ENCODE measurements at regions not wholly inside any gene's neighbourhood (a gene's known extent, or its start where the extent isn't known, plus 50 kb on each side); places are given as distances from the start of the nearest gene placed in this dataset.

GRCh38 chr15:69627548-69628158 lies 175.0 kb downstream of the RPLP1 start:
- DNase-seq, result no peak
- no peak for TF ChIP-seq CTCF (IDR thresholded peaks at IDR 0.05; ENCODE audit: low read depth, low read length)
- Histone ChIP-seq H3K36me3 (no peaks in the 10 kb centered on the region), H3K4me3 (ENCODE audit: low read depth, low read length) (no peak overlapping the region), H3K4me1 (no peaks in the 10 kb centered on the region), H3K27me3 (peaks cover 26% of the 10 kb centered on the region), H3K9me3 (no peaks in the 10 kb centered on the region)

GRCh38 chr15:69628256-69629093 lies 175.9 kb downstream of the RPLP1 start:
- no peak for DNase-seq
- Histone ChIP-seq H3K4me1 (no peaks in the 10 kb centered on the region), H3K27me3 (peaks cover 34% of the 10 kb centered on the region), H3K9me3 (no peaks in the 10 kb centered on the region), H3K36me3 (no peaks in the 10 kb centered on the region), H3K4me3 (ENCODE audit: low read depth, low read length) (no peak overlapping the region)
- TF ChIP-seq CTCF (IDR thresholded peaks at IDR 0.05; ENCODE audit: low read depth, low read length), result no peak

- Histone ChIP-seq H3K9me3 (no peaks in the 10 kb centered on the region), H3K36me3 (no peaks in the 10 kb centered on the region), H3K4me1 (no peaks in the 10 kb centered on the region), H3K4me3 (ENCODE audit: low read depth, low read length) (no peak overlapping the region), H3K27me3 (peaks cover 46% of the 10 kb centered on the region)
- no peak for DNase-seq
- no peak for TF ChIP-seq CTCF (IDR thresholded peaks at IDR 0.05; ENCODE audit: low read depth, low read length)
Observed at GRCh38 chr15:69629631-69630161, 177.1 kb downstream of the RPLP1 start.

- Histone ChIP-seq H3K4me1 (no peaks in the 10 kb centered on the region), H3K4me3 (ENCODE audit: low read depth, low read length) (no peak overlapping the region), H3K36me3 (no peaks in the 10 kb centered on the region), H3K27me3 (peaks cover 57% of the 10 kb centered on the region), H3K9me3 (no peaks in the 10 kb centered on the region)
- no peak for DNase-seq
- no peak for TF ChIP-seq CTCF (IDR thresholded peaks at IDR 0.05; ENCODE audit: low read depth, low read length)
Observed at GRCh38 chr15:69631005-69631404, 178.4 kb downstream of the RPLP1 start.

GRCh38 chr15:69631978-69632377 lies 179.4 kb downstream of the RPLP1 start:
- H3K27me3 ChIP-seq, result peaks cover 61% of the 10 kb centered on the region
- H3K4me3 ChIP-seq (ENCODE audit: low read depth, low read length), result no peak overlapping the region
- no peaks in the 10 kb centered on the region for H3K36me3 ChIP-seq
- no peaks in the 10 kb centered on the region for H3K4me1 ChIP-seq
- H3K9me3 ChIP-seq, result no peaks in the 10 kb centered on the region
- DNase-seq, result no peak
- no peak for TF ChIP-seq CTCF (IDR thresholded peaks at IDR 0.05; ENCODE audit: low read depth, low read length)

GRCh38 chr15:69634860-69635259 lies 182.2 kb downstream of the RPLP1 start:
- DNase-seq, result no peak
- Histone ChIP-seq H3K27me3 (peaks cover 62% of the 10 kb centered on the region), H3K36me3 (no peaks in the 10 kb centered on the region), H3K4me1 (no peaks in the 10 kb centered on the region), H3K9me3 (no peaks in the 10 kb centered on the region), H3K4me3 (ENCODE audit: low read depth, low read length) (no peak overlapping the region)
- TF ChIP-seq CTCF (IDR thresholded peaks at IDR 0.05; ENCODE audit: low read depth, low read length), result no peak

Data from BE2C (cell line).